GM12891 (cell line): ENCODE measurements at regions not wholly inside any gene's neighbourhood (a gene's known extent, or its start where the extent isn't known, plus 50 kb on each side); places are given as distances from the start of the nearest gene placed in this dataset.

Experiments
- DNase-seq: peaks from one replicate; pipeline ENCODE4 v3.0.0; 2011; ENCODE audit warnings: low spot score; ENCODE audit not compliant: insufficient read length
- FAIRE-seq: peaks from 2 replicates; lab custom pipeline; 2011; peaks lifted over from hg19 to GRCh38; lab: Jason Lieb, UNC
- PAX5 ChIP-seq: IDR thresholded peaks from 2 replicates; pipeline ENCODE4 v1.6.1; 2011; ENCODE audit warnings: low read length, moderate library complexity, mild to moderate bottlenecking; ENCODE audit not compliant: insufficient read depth, severe bottlenecking
- POLR2A ChIP-seq: IDR thresholded peaks from 2 replicates; pipeline ENCODE4 v1.6.1; 2011; ENCODE audit warnings: low read depth, low read length, control low read depth
- POLR2AphosphoS5 ChIP-seq: IDR thresholded peaks from 2 replicates; pipeline ENCODE4 v1.6.1; 2011; ENCODE audit warnings: low read depth, low read length, control low read depth
- POU2F2 ChIP-seq: IDR thresholded peaks from 2 replicates; pipeline ENCODE4 v1.6.1; 2011; ENCODE audit warnings: low read depth, mild to moderate bottlenecking, control low read depth, low read length, moderate library complexity
- SPI1 ChIP-seq: IDR thresholded peaks from 2 replicates; pipeline ENCODE4 v1.6.1; 2011; ENCODE audit warnings: low read depth, low read length, control low read depth
- TAF1 ChIP-seq: IDR thresholded peaks from 2 replicates; pipeline ENCODE4 v1.6.1; 2011; ENCODE audit warnings: low read depth, low read length, control low read depth

DNA sequence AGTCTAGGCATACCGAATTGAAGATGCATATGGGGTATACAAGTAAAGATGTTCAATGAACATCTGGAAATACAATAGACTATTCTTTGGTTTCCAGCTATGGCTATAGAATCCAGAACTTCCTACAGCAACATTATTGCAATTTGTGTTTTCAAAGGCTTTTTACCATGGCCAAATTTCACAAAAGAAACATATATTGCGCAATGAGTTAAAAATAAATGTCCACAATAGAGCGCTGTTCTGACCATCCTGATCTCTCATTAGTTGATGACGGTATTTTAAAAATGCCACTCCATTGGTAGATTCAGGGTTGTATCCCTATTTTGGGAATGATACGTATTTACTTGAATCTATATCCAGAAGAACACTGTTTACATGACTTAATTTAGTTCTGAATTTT, 139.2 kb downstream of the LINC00632 start:
- TF ChIP-seq SPI1 (no peak), PAX5 (no peak)
- no peak for FAIRE-seq

DNA sequence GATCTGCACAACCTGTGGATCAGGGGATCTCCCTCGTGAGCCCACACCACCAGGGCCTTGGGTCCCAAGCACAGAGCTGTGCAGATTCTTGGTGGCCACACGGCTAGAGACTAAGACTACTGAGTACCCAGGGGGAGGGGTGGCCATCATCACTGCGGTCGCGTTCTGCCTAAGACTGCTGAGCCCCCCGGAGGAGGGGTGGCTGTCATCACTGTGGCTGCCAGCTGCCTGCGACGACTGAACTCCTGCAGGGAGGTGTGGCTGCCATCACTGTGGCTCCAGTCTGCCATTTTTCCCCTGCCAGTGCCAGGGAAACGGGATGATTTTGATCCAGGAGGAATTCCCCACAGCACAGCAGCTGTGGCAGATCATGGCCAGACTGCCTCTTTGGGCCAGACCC, 141.7 kb upstream of the SPANXB1 start:
- no peak for TF ChIP-seq TAF1
- FAIRE-seq = no peak
- DNase-seq = no peak

More for the DNA sequence above, 139.2 kb downstream of the LINC00632 start:
- DNase-seq = no peak

DNA sequence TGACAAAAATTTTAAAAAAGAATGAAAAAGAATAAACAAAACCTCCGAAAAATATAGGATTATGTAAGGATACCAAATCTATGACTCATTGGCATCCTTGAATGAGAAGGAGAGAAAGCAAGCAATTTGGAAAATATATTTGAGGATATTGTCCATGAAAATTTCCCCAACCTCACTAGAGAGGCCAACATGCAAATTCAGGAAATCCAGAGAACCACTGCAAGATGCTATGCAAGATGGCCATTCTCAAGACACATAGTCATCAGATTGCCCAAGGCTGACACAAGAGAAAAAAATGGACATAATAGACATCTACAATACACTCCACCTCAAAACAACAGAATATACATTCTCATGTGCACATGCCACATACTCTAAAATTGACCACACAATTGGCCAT, 135.9 kb upstream of the SPANXB1 start:
- FAIRE-seq (no peak), DNase-seq (no peak)
- TF ChIP-seq POLR2AphosphoS5 = no peak
- no peak for TF ChIP-seq SPI1
- TF ChIP-seq POLR2A = no peak
- TF ChIP-seq PAX5 = no peak
- TF ChIP-seq TAF1 = no peak
- no peak for TF ChIP-seq POU2F2

DNA sequence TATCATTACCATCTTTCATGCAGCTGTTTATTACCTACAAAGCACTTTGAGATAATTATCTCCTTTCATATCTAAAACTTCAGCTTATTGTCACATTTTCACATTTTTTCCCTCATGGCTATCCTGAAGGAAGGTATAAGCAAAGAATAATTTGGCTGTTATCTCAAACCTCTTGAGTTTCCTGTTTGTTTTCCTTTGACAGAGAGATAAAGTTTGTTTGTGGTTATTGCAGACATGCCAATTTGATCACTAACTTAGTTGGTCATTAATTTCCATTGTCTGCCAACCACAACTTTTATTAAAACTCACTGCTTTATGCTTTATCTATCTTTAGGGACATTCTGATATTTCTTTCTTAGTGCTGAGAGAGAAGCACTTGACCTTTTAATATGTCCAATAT, 89.8 kb upstream of the SPANXB1 start:
- no peak for DNase-seq
- no peak for FAIRE-seq
- TF ChIP-seq POLR2A = no peak
- TF ChIP-seq POLR2AphosphoS5 = no peak

DNA sequence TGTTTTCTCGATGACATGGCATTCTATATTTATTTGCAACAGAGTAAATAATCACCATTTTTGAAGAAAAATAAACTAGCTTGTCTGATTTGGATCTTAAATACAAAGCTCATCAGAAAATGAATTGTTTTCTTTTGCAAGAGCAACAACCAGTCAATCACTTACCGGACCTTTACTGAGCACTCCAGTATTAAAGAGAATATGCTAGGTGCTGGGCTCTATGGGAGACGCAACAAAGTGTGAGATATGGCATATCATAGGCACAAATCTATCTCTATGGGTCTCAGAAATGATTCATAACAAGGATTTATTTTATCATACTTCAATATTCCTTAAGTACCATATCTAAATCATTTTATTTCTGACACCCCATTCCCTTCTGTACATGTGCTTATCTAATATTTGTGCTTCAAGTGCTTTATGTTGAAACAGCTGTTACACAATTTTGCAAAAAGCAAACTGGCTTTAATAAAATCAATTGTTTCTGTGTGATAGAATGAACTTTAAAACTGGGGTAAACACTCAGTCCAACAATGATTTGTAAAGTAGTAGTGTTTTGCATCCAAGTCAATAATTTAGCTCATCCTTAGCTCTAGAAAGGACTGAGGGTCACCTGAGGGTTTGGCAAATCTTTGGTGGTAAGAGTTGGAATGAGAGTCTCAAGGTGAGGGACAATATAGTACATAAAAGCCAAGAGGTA, 88.4 kb upstream of the SPANXB1 start:
- TF ChIP-seq SPI1 = no peak
- TF ChIP-seq POLR2A = no peak
- no peak for TF ChIP-seq PAX5
- TF ChIP-seq POLR2AphosphoS5 = no peak
- TF ChIP-seq TAF1 = no peak
- no peak for TF ChIP-seq POU2F2
- DNase-seq (no peak), FAIRE-seq (no peak)

DNA sequence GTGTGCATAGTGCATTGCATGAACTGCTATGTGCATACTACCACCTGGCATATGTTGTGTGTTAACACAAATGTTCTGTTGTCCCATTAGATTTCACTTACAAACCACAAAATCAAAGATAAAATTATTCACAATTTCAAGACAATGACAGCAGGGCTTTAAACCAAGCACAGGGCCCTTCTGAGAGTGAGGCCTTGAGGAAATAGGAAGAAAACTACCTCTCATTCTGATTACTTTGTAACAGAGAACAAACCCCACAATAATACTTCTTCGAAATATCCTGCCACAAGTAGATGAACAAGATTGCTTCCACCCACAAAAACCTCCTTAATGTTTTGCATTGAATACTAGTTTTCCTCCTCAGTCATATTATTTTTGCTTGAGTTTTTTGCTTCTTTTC, 85.5 kb upstream of the SPANXB1 start:
- no peak for TF ChIP-seq POLR2AphosphoS5
- TF ChIP-seq TAF1 = no peak
- no peak for TF ChIP-seq POLR2A
- TF ChIP-seq PAX5 = no peak
- no peak for TF ChIP-seq POU2F2
- no peak for TF ChIP-seq SPI1
- no peak for FAIRE-seq
- no peak for DNase-seq

DNA sequence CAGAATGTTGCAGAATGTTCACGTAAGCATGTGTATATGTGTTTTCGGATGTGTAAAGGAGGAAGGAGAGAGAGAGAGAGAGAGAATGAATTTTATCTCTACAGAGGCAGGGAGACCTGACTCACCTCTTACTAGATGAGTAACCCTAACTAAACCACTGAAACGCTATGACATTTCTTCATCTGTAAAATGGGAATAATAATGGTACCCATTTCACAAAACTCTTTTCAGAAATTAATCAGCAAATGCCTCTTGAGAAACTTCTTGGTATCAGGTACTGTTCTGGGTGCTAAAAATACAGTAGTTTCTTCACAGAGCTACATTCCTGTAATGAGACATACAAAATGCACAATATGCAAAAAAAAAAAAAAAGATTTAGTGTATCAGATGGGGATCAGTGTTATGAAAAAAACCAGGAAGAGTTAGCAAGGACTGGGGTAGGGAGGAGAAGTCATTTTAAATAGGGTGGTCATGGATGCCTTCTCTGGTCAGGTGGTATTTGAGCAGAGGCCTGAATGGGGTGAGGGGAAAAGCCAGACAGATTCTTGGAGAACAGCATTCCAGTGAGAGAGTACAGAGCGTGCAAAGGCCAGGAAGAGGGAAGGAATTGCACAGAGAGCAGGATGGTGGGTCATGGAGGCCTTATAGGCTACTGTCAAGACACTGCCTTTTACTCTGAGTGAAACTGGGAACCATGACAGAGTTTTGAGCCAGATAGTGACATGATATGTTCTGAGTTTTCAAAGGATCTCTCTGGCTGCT, 84.9 kb upstream of the SPANXB1 start:
- FAIRE-seq = no peak
- no peak for DNase-seq
- TF ChIP-seq POLR2A (no peak), POLR2AphosphoS5 (no peak), TAF1 (no peak), SPI1 (no peak), PAX5 (no peak), POU2F2 (no peak)

DNA sequence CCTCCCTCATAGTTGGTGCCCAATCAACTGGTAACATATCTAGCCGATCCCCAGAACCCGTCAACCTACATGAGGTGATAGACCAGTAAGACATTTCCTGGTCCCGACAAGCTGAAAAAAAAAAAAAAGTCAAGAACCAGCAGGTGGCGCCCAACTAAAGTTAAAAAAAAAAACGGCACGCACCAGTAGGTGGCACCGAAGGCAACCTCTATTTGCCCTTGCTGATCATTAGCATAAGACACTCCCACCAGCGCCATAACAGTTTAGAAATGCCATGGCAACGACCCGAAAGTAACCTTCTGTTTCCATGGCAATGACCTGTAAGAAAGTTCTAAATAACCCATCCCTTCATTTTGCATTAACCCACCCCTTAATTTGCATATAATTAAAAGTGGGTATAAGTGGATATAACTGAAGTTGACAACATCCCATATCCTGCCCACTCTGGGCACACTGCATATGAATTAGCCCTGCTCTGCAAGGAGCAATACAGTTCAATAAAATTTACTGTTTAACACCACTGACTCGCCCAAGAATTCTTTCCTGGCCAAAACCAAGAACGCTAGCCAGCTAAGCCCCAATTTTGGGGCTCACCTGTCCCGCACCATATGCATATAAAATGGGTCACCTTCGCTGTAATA, 83.9 kb upstream of the SPANXB1 start:
- FAIRE-seq (peak; percentile 62), DNase-seq (no peak)
- no peak for TF ChIP-seq POLR2A
- no peak; the same call in 1 of the 2 replicates for TF ChIP-seq POU2F2
- no peak for TF ChIP-seq PAX5
- no peak for TF ChIP-seq TAF1
- no peak for TF ChIP-seq POLR2AphosphoS5
- no peak for TF ChIP-seq SPI1

DNA sequence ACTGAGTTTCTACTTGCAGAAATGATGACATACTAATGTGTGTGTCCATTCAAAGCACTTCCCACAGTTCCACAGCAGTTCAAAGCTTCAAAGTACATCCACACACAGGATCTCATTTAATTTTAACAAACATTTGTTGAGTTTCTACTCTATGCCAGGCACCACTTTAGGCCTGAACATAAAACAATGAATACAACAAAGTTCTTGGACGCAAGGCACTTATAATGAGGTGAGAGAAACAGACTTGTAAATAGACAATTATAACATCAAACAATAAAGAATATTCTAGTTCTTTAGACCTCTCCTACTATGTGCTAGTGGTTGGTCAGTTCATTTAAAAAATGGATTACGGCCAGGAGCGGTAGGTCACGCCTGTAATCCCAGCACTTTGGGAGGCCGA, 82.0 kb upstream of the SPANXB1 start:
- TF ChIP-seq POLR2AphosphoS5 (no peak), POLR2A (no peak), POU2F2 (no peak), PAX5 (no peak), TAF1 (no peak), SPI1 (no peak)
- FAIRE-seq = no peak
- no peak for DNase-seq

DNA sequence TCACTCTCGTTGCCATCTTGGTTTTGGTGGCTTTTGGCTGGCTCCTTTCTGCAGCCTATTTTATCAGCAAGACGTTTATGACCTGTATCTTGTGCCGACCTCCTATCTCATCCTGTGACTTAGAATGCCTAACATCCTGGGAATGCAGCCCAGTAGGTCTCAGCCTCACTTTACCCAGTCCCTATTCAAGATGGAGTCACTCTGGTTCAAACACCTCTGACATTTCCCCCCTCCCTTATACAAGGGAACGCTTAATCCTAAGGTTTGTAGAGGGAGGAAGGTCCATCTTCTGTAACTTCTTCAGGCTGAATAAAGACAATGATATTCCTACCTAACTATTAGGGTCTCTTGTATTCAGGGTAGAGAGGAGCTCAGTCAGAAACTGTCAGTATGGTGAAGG, 79.3 kb upstream of the SPANXB1 start:
- TF ChIP-seq POU2F2 (no peak), PAX5 (no peak), POLR2A (no peak), TAF1 (no peak), SPI1 (no peak), POLR2AphosphoS5 (no peak)
- FAIRE-seq = no peak

More for the DNA sequence above, 79.3 kb upstream of the SPANXB1 start:
- DNase-seq = no peak
